ENCODE measurements at regions not wholly inside any gene's neighbourhood (a gene's known extent, or its start where the extent isn't known, plus 50 kb on each side); places are given as distances from the start of the nearest gene placed in this dataset.

DNA sequence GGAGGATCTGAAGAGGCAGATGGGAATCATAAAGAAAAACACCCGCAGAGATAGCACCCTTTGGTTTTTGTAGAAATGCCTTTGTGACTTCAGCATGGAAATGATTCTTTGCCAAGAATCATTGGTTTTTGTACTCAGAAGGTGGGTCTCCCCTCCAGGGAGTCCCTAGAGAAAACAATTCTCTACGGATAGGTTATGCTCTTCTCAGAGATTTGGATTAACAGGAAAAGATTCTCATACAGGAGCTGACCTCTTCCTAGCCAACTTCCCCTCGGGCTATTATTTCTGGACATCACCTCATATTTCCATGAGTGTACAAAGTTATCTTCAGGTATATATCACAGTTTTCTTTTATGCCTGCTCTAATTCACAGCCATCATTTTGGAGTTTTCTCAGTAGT is 274.2 kb upstream of the HABP2 start:
- no peak overlapping the region for H3K9ac ChIP-seq (ENCODE audit: insufficient read depth, low read length)
- H3K36me3 ChIP-seq (ENCODE audit: control insufficient read depth, insufficient read depth, low read length): no peaks in the 10 kb centered on the region
- no peaks in the 10 kb centered on the region for H3K4me1 ChIP-seq (ENCODE audit: control insufficient read depth, extremely low read depth, insufficient read depth, low read length)

DNA sequence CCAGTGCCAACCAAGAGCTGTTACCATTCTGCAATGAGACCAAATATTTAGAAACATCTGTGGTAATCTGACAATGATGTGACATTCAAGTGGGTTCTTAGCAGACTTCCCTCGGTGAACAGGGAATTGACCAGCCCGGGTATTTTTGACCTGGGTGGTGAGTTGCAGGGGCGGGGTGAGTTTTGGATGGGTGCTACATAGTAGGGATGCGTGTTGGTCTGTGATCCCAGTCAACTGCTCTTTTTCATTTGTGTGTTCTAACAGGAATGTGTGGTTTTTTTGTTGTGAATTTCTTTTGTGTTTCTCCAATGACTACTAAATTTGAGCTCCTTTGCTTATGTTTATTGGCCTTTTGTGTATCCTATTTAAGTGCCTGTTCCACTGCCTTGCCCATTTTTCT is 273.6 kb upstream of the HABP2 start:
- Histone ChIP-seq H3K27me3 (ENCODE audit: control insufficient read depth, insufficient read depth, low read length) (no peaks in the 10 kb centered on the region), H3K4me2 (ENCODE audit: extremely low read depth, insufficient read depth, low read length) (no peak overlapping the region), H3K4me3 (replicated peaks in 1 of 4; ENCODE audit: control extremely low read depth in 1 of 4, insufficient read depth in 1 of 4, low read depth in 3 of 4, low read length in 4 of 4) (no peak overlapping the region), H4K20me1 (ENCODE audit: control insufficient read depth, extremely low read depth, insufficient read depth, low read length) (no peaks in the 10 kb centered on the region), H3K4me1 (ENCODE audit: control insufficient read depth, extremely low read depth, insufficient read depth, low read length) (no peaks in the 10 kb centered on the region), H3K9me3 (ENCODE audit: control insufficient read depth, insufficient read depth, low read depth, low read length) (no peaks in the 10 kb centered on the region), H3K9ac (ENCODE audit: insufficient read depth, low read length) (no peak overlapping the region), H3K36me3 (ENCODE audit: control insufficient read depth, insufficient read depth, low read length) (no peaks in the 10 kb centered on the region), H3K79me2 (ENCODE audit: control insufficient read depth, insufficient read depth, low read length) (no peaks in the 10 kb centered on the region), H3K27ac (ENCODE audit: insufficient read depth, low read length) (no peak overlapping the region), H2AFZ (ENCODE audit: low read length) (no peak overlapping the region)
- TF ChIP-seq, protein P1, sequence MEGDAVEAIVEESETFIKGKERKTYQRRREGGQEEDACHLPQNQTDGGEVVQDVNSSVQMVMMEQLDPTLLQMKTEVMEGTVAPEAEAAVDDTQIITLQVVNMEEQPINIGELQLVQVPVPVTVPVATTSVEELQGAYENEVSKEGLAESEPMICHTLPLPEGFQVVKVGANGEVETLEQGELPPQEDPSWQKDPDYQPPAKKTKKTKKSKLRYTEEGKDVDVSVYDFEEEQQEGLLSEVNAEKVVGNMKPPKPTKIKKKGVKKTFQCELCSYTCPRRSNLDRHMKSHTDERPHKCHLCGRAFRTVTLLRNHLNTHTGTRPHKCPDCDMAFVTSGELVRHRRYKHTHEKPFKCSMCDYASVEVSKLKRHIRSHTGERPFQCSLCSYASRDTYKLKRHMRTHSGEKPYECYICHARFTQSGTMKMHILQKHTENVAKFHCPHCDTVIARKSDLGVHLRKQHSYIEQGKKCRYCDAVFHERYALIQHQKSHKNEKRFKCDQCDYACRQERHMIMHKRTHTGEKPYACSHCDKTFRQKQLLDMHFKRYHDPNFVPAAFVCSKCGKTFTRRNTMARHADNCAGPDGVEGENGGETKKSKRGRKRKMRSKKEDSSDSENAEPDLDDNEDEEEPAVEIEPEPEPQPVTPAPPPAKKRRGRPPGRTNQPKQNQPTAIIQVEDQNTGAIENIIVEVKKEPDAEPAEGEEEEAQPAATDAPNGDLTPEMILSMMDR (conservative IDR thresholded peaks at IDR 0.05 in 1 of 2, IDR thresholded peaks at IDR 0.05 in 1 of 2; ENCODE audit: low read depth in 1 of 2, low read length in 2 of 2): no peak
- DNase-seq (ENCODE audit: low read depth in 2 of 2): no peak

More for the DNA sequence above, 274.2 kb upstream of the HABP2 start:
- Histone ChIP-seq H4K20me1 (ENCODE audit: control insufficient read depth, extremely low read depth, insufficient read depth, low read length) (no peaks in the 10 kb centered on the region), H3K27me3 (ENCODE audit: control insufficient read depth, insufficient read depth, low read length) (no peaks in the 10 kb centered on the region), H3K79me2 (ENCODE audit: control insufficient read depth, insufficient read depth, low read length) (no peaks in the 10 kb centered on the region), H3K9me3 (ENCODE audit: control insufficient read depth, insufficient read depth, low read depth, low read length) (no peaks in the 10 kb centered on the region), H3K4me3 (replicated peaks in 1 of 4; ENCODE audit: control extremely low read depth in 1 of 4, insufficient read depth in 1 of 4, low read depth in 3 of 4, low read length in 4 of 4) (no peak overlapping the region), H2AFZ (ENCODE audit: low read length) (no peak overlapping the region), H3K27ac (ENCODE audit: insufficient read depth, low read length) (no peak overlapping the region), H3K4me2 (ENCODE audit: extremely low read depth, insufficient read depth, low read length) (no peak overlapping the region)
- TF ChIP-seq, protein P1 (conservative IDR thresholded peaks at IDR 0.05 in 1 of 2, IDR thresholded peaks at IDR 0.05 in 1 of 2; ENCODE audit: low read depth in 1 of 2, low read length in 2 of 2): no peak
- TF ChIP-seq EZH2 (IDR thresholded peaks at IDR 0.05; ENCODE audit: low read length, missing control alignments): no peak
- no peak for DNase-seq (ENCODE audit: low read depth in 2 of 2)

DNA sequence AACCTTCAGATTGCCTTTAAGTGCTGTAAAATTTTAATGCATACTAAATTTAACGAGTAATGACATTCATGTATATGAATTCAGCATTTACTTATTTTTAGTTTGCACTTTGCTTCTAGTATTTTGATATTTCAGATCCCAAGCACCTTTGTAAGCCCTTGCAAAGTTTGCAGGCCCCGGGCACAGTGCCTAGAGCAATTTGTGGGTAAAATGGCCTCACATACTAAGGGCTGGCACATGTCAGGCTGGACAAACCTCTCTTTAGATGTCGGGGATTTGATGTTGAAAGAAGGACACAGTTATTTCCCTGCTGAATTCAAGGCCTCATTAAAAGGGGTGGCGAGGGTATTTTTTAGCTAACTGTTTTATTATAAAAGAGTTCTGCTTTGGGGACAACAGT is 270.3 kb upstream of the HABP2 start:
- H3K9me3 ChIP-seq (ENCODE audit: control insufficient read depth, insufficient read depth, low read depth, low read length): no peaks in the 10 kb centered on the region
- H3K4me2 ChIP-seq (ENCODE audit: extremely low read depth, insufficient read depth, low read length): no peak overlapping the region
- H3K36me3 ChIP-seq (ENCODE audit: control insufficient read depth, insufficient read depth, low read length): no peaks in the 10 kb centered on the region
- TF ChIP-seq, protein P1 (conservative IDR thresholded peaks at IDR 0.05 in 1 of 2, IDR thresholded peaks at IDR 0.05 in 1 of 2; ENCODE audit: low read depth in 1 of 2, low read length in 2 of 2): no peak
- no peak for TF ChIP-seq EZH2 (IDR thresholded peaks at IDR 0.05; ENCODE audit: low read length, missing control alignments)
- no peaks in the 10 kb centered on the region for H4K20me1 ChIP-seq (ENCODE audit: control insufficient read depth, extremely low read depth, insufficient read depth, low read length)
- no peaks in the 10 kb centered on the region for H3K79me2 ChIP-seq (ENCODE audit: control insufficient read depth, insufficient read depth, low read length)
- no peak overlapping the region for H3K27ac ChIP-seq (ENCODE audit: insufficient read depth, low read length)
- no peak overlapping the region for H3K9ac ChIP-seq (ENCODE audit: insufficient read depth, low read length)
- DNase-seq (ENCODE audit: low read depth in 2 of 2): no peak
- H2AFZ ChIP-seq (ENCODE audit: low read length): no peak overlapping the region
- H3K4me1 ChIP-seq (ENCODE audit: control insufficient read depth, extremely low read depth, insufficient read depth, low read length): no peaks in the 10 kb centered on the region
- H3K4me3 ChIP-seq (replicated peaks in 1 of 4; ENCODE audit: control extremely low read depth in 1 of 4, insufficient read depth in 1 of 4, low read depth in 3 of 4, low read length in 4 of 4): no peak overlapping the region
- H3K27me3 ChIP-seq (ENCODE audit: control insufficient read depth, insufficient read depth, low read length): no peaks in the 10 kb centered on the region

Data from fibroblast of lung (primary cell).